Neural progenitor cell (in vitro differentiated cells): ENCODE measurements at regions not wholly inside any gene's neighbourhood (a gene's known extent, or its start where the extent isn't known, plus 50 kb on each side); places are given as distances from the start of the nearest gene placed in this dataset.

Experiments used
- DNase-seq: peaks from one replicate; pipeline ENCODE4 v3.0.0-alpha.2; 2016; ENCODE audit warnings: low spot score
- H2AFZ ChIP-seq: fragments of 200-600 bp; sonication (generic); replicated peaks from 2 replicates; pipeline ENCODE4 v1.6.1; 2016; ENCODE audit warnings: antibody characterized with exemption
- H3F3A ChIP-seq: fragments of 200-600 bp; sonication (generic); 2 replicates; pipeline ENCODE4 v1.6.1; 2016; ENCODE audit warnings: antibody characterized with exemption, low read depth
- H3K27ac ChIP-seq: fragments of 200-600 bp; sonication (generic); 2 replicates; pipeline ENCODE4 v1.5.1; 2016; ENCODE audit warnings: mild to moderate bottlenecking
- H3K27me3 ChIP-seq: fragments of 200-600 bp; sonication (generic); 2 replicates; pipeline ENCODE4 v1.6.1; 2016; ENCODE audit warnings: mild to moderate bottlenecking, moderate library complexity
- H3K36me3 ChIP-seq: fragments of 200-600 bp; sonication (generic); 2 replicates; pipeline ENCODE4 v1.5.1; 2016
- H3K4me1 ChIP-seq: fragments of 200-600 bp; sonication (generic); 2 replicates; pipeline ENCODE4 v1.6.1; 2016; ENCODE audit warnings: mixed run types
- H3K4me2 ChIP-seq: fragments of 200-600 bp; sonication (generic); 2 replicates; pipeline ENCODE4 v1.6.1; 2016
- H3K4me3 ChIP-seq: fragments of 200-600 bp; sonication (generic); 2 replicates; pipeline ENCODE4 v1.5.1; 2016
- H3K79me2 ChIP-seq: fragments of 200-600 bp; sonication (generic); 2 replicates; pipeline ENCODE4 v1.6.1; 2016; ENCODE audit warnings: low read depth
- H3K9ac ChIP-seq: fragments of 200-600 bp; sonication (generic); 2 replicates; pipeline ENCODE4 v1.6.1; 2016
- H3K9me3 ChIP-seq: fragments of 200-600 bp; sonication (generic); 2 replicates; pipeline ENCODE4 v1.5.1; 2016; ENCODE audit warnings: low read depth
- H4K20me1 ChIP-seq: fragments of 200-600 bp; sonication (generic); 2 replicates; pipeline ENCODE4 v1.6.1; 2016; ENCODE audit warnings: low read depth
- H3K27ac Mint-ChIP-seq: 3 replicates; pipeline ENCODE4 v1.8.0; 2021; ENCODE audit warnings: mixed read lengths
- H3K27me3 Mint-ChIP-seq: 2 replicates; pipeline ENCODE4 v1.8.0; 2022; ENCODE audit warnings: low read depth, mild to moderate bottlenecking, inconsistent platforms, moderate library complexity, mixed read lengths; ENCODE audit not compliant: insufficient read depth
- H3K36me3 Mint-ChIP-seq: 3 replicates; pipeline ENCODE4 v1.8.0; 2021; ENCODE audit warnings: mixed read lengths
- H3K4me1 Mint-ChIP-seq: 3 replicates; pipeline ENCODE4 v1.8.0; 2021; ENCODE audit warnings: mixed read lengths
- H3K4me3 Mint-ChIP-seq: 3 replicates; pipeline ENCODE4 v1.8.0; 2021; ENCODE audit warnings: mild to moderate bottlenecking, moderate library complexity, mixed read lengths
- H3K9me3 Mint-ChIP-seq: 3 replicates; pipeline ENCODE4 v1.8.0; 2020; ENCODE audit warnings: mixed read lengths
- EZH2 ChIP-seq: fragments of 200-600 bp; sonication (generic); IDR thresholded peaks from 2 replicates; pipeline ENCODE4 v1.6.1; 2017; ENCODE audit warnings: antibody characterized with exemption, mild to moderate bottlenecking, moderate library complexity
- EZH2phosphoT487 ChIP-seq: fragments of 200-600 bp; sonication (generic); IDR thresholded peaks from 2 replicates; pipeline ENCODE4 v1.6.1; 2017; ENCODE audit warnings: antibody characterized with exemption
- TF ChIP-seq, protein P1 (sequence below): fragments of 200-600 bp; sonication (generic); IDR thresholded peaks from 2 replicates; pipeline ENCODE4 v1.5.1; 2017; ENCODE audit warnings: antibody characterized with exemption, mild to moderate bottlenecking

DNA sequence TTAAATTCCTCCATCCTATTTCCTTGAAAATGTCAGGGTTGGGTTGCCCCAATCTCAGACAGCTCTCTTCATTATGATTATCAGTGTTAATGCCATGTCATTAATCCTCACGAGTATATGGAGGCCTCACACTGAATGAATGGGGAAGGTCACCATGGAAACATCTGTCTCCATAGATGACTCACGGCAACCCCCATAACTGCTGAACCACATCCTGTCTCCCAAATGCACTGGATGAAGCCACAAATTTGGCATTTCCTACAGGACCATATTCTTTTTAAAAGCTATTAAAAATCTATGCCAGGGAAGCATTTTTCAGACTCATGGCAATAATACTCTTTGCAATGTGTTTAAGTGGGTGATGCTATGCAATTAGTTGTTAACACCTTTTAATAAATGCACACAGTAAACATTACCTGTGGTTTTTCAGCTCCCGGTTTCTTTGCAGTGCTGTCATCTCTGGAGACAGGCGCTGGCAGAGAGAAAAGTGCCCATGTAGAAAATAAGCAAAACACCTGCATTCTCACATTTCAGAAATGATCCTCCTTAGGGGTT is 80.1 kb upstream of the PTPRK start:
- no peaks in the 10 kb centered on the region for H3K9me3 ChIP-seq
- no peak overlapping the region for H3K4me2 ChIP-seq
- no peaks in the 10 kb centered on the region for H3K27me3 ChIP-seq
- Mint-ChIP-seq H3K4me1 (peaks cover 18% of the 10 kb centered on the region), H3K27me3 (peaks cover 3% of the 10 kb centered on the region), H3K27ac (no peak overlapping the region), H3K9me3 (no peaks in the 10 kb centered on the region), H3K36me3 (no peaks in the 10 kb centered on the region), H3K4me3 (no peak overlapping the region)
- TF ChIP-seq EZH2phosphoT487 (no peak), EZH2 (no peak)
- TF ChIP-seq, protein P1, sequence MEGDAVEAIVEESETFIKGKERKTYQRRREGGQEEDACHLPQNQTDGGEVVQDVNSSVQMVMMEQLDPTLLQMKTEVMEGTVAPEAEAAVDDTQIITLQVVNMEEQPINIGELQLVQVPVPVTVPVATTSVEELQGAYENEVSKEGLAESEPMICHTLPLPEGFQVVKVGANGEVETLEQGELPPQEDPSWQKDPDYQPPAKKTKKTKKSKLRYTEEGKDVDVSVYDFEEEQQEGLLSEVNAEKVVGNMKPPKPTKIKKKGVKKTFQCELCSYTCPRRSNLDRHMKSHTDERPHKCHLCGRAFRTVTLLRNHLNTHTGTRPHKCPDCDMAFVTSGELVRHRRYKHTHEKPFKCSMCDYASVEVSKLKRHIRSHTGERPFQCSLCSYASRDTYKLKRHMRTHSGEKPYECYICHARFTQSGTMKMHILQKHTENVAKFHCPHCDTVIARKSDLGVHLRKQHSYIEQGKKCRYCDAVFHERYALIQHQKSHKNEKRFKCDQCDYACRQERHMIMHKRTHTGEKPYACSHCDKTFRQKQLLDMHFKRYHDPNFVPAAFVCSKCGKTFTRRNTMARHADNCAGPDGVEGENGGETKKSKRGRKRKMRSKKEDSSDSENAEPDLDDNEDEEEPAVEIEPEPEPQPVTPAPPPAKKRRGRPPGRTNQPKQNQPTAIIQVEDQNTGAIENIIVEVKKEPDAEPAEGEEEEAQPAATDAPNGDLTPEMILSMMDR: no peak
- no peaks in the 10 kb centered on the region for H3F3A ChIP-seq
- no peak overlapping the region for H3K9ac ChIP-seq
- no peaks in the 10 kb centered on the region for H3K4me1 ChIP-seq
- no peaks in the 10 kb centered on the region for H3K36me3 ChIP-seq
- H3K27ac ChIP-seq: no peak overlapping the region
- DNase-seq: no peak
- H4K20me1 ChIP-seq: no peaks in the 10 kb centered on the region
- H3K4me3 ChIP-seq: no peak overlapping the region
- no peaks in the 10 kb centered on the region for H3K79me2 ChIP-seq
- no peak overlapping the region for H2AFZ ChIP-seq

DNA sequence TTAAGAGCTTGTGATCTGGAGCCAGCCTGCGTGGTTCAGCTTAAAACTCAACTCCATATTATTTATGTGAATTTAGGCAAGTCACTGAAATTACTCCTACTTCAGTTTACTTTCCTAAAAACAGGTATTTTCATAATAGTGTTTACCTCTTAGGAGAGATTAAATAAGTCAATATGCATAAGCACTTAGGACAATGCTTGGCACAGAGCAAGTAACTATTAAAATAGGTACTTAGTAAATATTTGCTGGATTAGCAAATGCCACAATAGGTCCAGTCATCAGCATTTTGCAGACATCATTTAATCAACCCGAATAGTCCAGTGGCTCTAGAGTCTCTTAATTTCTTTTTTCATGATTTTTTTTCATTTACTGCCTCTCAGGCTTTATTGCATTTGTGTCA is 78.6 kb upstream of the PTPRK start:
- H3K9me3 Mint-ChIP-seq: no peaks in the 10 kb centered on the region
- H3K4me3 Mint-ChIP-seq: no peak overlapping the region
- Histone ChIP-seq H3K36me3 (no peaks in the 10 kb centered on the region), H3F3A (no peaks in the 10 kb centered on the region), H3K4me3 (no peak overlapping the region), H3K4me2 (no peak overlapping the region), H3K27ac (no peak overlapping the region), H3K9me3 (no peaks in the 10 kb centered on the region), H3K4me1 (no peaks in the 10 kb centered on the region), H2AFZ (no peak overlapping the region), H3K79me2 (no peaks in the 10 kb centered on the region), H3K27me3 (no peaks in the 10 kb centered on the region), H4K20me1 (no peaks in the 10 kb centered on the region), H3K9ac (no peak overlapping the region)
- DNase-seq: no peak
- TF ChIP-seq EZH2: no peak
- no peak for TF ChIP-seq EZH2phosphoT487
- TF ChIP-seq, protein P1: no peak
- H3K4me1 Mint-ChIP-seq: peaks cover 18% of the 10 kb centered on the region
- H3K27me3 Mint-ChIP-seq: peaks cover 3% of the 10 kb centered on the region
- no peak overlapping the region for H3K27ac Mint-ChIP-seq
- no peaks in the 10 kb centered on the region for H3K36me3 Mint-ChIP-seq

DNA sequence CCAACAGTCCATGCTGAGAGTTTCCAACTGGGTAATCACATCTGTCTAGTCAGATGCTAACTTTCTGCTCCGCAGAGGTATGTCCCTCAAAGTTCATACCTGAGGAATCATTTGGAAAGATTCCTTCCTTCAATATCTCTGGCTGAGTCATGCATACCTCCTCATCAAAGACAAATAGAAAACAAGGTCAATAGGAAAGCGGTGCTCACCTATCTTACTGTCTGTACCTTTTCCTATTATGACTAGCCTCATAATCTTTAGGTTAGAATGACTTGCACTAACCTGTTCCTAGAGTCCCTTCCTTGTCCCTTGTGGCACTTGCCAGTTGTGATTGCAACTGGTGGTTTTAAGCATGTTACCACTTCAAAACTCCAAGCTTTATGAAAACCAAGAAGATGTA is 78.2 kb upstream of the PTPRK start:
- H4K20me1 ChIP-seq: no peaks in the 10 kb centered on the region
- H3K27me3 ChIP-seq: no peaks in the 10 kb centered on the region
- H3K4me1 Mint-ChIP-seq: peaks cover 18% of the 10 kb centered on the region
- no peaks in the 10 kb centered on the region for H3F3A ChIP-seq
- no peaks in the 10 kb centered on the region for H3K9me3 ChIP-seq
- H3K27ac Mint-ChIP-seq: no peak overlapping the region
- no peaks in the 10 kb centered on the region for H3K79me2 ChIP-seq
- H3K27ac ChIP-seq: no peak overlapping the region
- H3K4me3 ChIP-seq: no peak overlapping the region
- no peak overlapping the region for H3K9ac ChIP-seq
- no peaks in the 10 kb centered on the region for H3K9me3 Mint-ChIP-seq
- H3K4me2 ChIP-seq: no peak overlapping the region
- no peaks in the 10 kb centered on the region for H3K36me3 ChIP-seq
- TF ChIP-seq EZH2 (no peak), EZH2phosphoT487 (no peak)
- TF ChIP-seq, protein P1: no peak
- no peak overlapping the region for H2AFZ ChIP-seq
- DNase-seq: no peak
- H3K36me3 Mint-ChIP-seq: no peaks in the 10 kb centered on the region
- H3K4me1 ChIP-seq: no peaks in the 10 kb centered on the region
- H3K27me3 Mint-ChIP-seq: peaks cover 3% of the 10 kb centered on the region
- H3K4me3 Mint-ChIP-seq: no peak overlapping the region
